DMS53 treated with DMSO at 0.1 percent for 48 hours (cell line): ENCODE measurements at regions not wholly inside any gene's neighbourhood (a gene's known extent, or its start where the extent isn't known, plus 50 kb on each side); places are given as distances from the start of the nearest gene placed in this dataset.
"Not testable (repeated sequence)": the region's sequence is repeated elsewhere in the genome, so short reads cannot be mapped to it uniquely, and the experiment has no call there.

Source experiments
- DNase-seq: peaks from one replicate; lab custom pipeline; 2025; ENCODE audit not compliant: unreplicated experiment; lab: John Stamatoyannopoulos, UW

- DNase-seq, result not testable (repeated sequence)
These were observed 189.1 kb downstream of the DUSP10 start for GRCh38 chr1:221552792-221553191.

GRCh38 chr1:221555689-221556433 is 186.0 kb downstream of the DUSP10 start:
- DNase-seq, result peak; percentile 78

GRCh38 chr1:221556435-221556834 is 185.5 kb downstream of the DUSP10 start:
- DNase-seq, result peak; percentile 33

- no peak for DNase-seq
These were observed 184.9 kb downstream of the DUSP10 start for GRCh38 chr1:221557013-221557412.

- no peak for DNase-seq
These were observed 183.5 kb downstream of the DUSP10 start for GRCh38 chr1:221558396-221558795.

GRCh38 chr1:221559911-221560310 is 182.0 kb downstream of the DUSP10 start:
- DNase-seq, result no peak

- no peak for DNase-seq
These were observed 179.1 kb downstream of the DUSP10 start for GRCh38 chr1:221562542-221563475.

- DNase-seq, result no peak
These were observed 178.4 kb downstream of the DUSP10 start for GRCh38 chr1:221563476-221563921.

- DNase-seq, result no peak
These were observed 177.0 kb downstream of the DUSP10 start for GRCh38 chr1:221564891-221565290.

GRCh38 chr1:221565711-221566110 is 176.2 kb downstream of the DUSP10 start:
- DNase-seq, result no peak

- DNase-seq, result peak; percentile 87
These were observed 173.9 kb downstream of the DUSP10 start for GRCh38 chr1:221567859-221568507.

GRCh38 chr1:221573756-221574155 is 168.1 kb downstream of the DUSP10 start:
- no peak for DNase-seq

GRCh38 chr1:221574529-221574928 is 167.4 kb downstream of the DUSP10 start:
- no peak for DNase-seq

GRCh38 chr1:221575605-221576004 is 166.3 kb downstream of the DUSP10 start:
- DNase-seq, result no peak

GRCh38 chr1:221576268-221576667 is 165.6 kb downstream of the DUSP10 start:
- DNase-seq, result peak; percentile 59

- no peak for DNase-seq
These were observed 158.4 kb downstream of the DUSP10 start for GRCh38 chr1:221583465-221583864.

- not testable (repeated sequence) for DNase-seq
These were observed 154.9 kb downstream of the DUSP10 start for GRCh38 chr1:221587013-221587412.

GRCh38 chr1:221591250-221591649 is 150.6 kb downstream of the DUSP10 start:
- DNase-seq, result not testable (repeated sequence)

GRCh38 chr1:221594576-221594975 is 147.3 kb downstream of the DUSP10 start:
- DNase-seq, result no peak

GRCh38 chr1:221598122-221598521 is 143.8 kb downstream of the DUSP10 start:
- no peak for DNase-seq

- no peak for DNase-seq
These were observed 140.7 kb downstream of the DUSP10 start for GRCh38 chr1:221601166-221601565.
